ENCODE measurements at regions not wholly inside any gene's neighbourhood (a gene's known extent, or its start where the extent isn't known, plus 50 kb on each side); places are given as distances from the start of the nearest gene placed in this dataset.

DNA sequence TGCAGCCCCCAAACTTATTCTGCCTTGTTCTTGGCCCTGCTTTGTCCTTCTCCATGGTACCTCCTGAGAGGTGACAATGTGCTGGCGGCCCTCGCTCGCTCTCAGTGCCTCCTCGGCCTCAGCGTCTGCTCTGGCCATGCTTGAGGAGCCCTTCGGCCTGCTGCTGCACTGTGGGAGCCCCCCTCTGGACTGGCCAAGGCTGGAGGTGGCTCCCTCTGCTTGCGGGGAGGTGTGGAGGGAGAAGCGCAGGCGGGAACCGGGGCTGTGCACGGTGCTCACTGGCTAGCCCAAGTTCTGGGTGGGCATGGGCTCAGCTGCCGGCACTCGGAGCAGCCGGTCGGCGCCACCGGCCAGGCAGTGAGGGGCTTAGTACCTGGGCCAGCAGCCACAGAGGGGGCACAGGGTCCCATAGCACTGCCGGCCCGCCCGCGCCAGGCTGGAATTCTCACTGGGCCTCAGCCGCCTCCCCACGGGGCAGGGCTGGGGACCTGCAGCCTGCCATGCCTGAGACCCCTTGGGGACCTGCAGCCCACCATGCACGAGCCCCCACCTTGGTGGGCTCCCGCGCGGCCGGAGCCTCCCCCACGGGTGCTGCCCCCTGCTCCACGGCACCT, 55.9 kb upstream of the RALGAPA2 start:
- H3K36me3 ChIP-seq (ENCODE audit: control insufficient read depth, insufficient read depth, low read length) = no peaks in the 10 kb centered on the region
- FAIRE-seq (no peak), DNase-seq (ENCODE audit: low read depth) (no peak)
- TF ChIP-seq, protein P1, sequence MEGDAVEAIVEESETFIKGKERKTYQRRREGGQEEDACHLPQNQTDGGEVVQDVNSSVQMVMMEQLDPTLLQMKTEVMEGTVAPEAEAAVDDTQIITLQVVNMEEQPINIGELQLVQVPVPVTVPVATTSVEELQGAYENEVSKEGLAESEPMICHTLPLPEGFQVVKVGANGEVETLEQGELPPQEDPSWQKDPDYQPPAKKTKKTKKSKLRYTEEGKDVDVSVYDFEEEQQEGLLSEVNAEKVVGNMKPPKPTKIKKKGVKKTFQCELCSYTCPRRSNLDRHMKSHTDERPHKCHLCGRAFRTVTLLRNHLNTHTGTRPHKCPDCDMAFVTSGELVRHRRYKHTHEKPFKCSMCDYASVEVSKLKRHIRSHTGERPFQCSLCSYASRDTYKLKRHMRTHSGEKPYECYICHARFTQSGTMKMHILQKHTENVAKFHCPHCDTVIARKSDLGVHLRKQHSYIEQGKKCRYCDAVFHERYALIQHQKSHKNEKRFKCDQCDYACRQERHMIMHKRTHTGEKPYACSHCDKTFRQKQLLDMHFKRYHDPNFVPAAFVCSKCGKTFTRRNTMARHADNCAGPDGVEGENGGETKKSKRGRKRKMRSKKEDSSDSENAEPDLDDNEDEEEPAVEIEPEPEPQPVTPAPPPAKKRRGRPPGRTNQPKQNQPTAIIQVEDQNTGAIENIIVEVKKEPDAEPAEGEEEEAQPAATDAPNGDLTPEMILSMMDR (IDR thresholded peaks at IDR 0.05; ENCODE audit: insufficient read depth, low read length, severe bottlenecking) = no peak
- H3K4me3 ChIP-seq (ENCODE audit: low read depth, low read length) = no peak overlapping the region
- no peaks in the 10 kb centered on the region for H3K27me3 ChIP-seq (ENCODE audit: control insufficient read depth, insufficient read depth, low read length)

DNA sequence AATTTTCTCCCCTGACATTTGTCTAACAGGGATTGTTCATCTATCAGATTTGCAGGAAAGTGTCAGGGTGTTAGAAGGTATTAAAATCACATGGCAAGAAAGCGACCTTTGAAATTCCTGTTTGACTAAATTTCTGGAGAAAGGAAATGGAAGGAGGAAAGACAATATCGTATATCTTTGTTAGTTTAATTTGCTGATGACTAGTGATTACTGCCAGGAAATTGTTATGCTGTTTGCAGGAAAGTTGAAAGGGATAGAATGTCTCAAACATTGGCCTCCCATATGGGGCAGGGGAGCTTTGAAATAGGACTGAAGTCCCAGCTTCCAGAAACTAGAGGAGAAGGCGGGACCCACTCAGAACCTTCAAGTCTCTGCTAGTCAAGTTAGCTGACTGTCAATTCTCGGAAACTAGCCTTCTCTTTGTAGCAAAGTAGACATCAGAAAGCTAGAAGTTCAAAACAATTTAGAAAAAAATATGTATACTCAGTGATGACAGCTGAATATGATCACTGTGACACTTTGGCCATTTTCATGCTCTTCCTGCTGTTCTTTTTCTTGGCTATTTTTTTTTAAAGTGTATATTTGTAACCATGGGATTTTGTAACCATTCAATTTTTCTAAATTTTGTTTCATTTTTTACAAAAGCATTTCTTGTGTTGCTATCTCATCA, 53.4 kb upstream of the RALGAPA2 start:
- no peak for DNase-seq (ENCODE audit: low read depth)
- Histone ChIP-seq H3K27me3 (ENCODE audit: control insufficient read depth, insufficient read depth, low read length) (no peaks in the 10 kb centered on the region), H3K36me3 (ENCODE audit: control insufficient read depth, insufficient read depth, low read length) (no peaks in the 10 kb centered on the region), H3K4me3 (ENCODE audit: low read depth, low read length) (no peak overlapping the region)
- TF ChIP-seq, protein P1 (IDR thresholded peaks at IDR 0.05; ENCODE audit: insufficient read depth, low read length, severe bottlenecking) = no peak
- no peak for FAIRE-seq

DNA sequence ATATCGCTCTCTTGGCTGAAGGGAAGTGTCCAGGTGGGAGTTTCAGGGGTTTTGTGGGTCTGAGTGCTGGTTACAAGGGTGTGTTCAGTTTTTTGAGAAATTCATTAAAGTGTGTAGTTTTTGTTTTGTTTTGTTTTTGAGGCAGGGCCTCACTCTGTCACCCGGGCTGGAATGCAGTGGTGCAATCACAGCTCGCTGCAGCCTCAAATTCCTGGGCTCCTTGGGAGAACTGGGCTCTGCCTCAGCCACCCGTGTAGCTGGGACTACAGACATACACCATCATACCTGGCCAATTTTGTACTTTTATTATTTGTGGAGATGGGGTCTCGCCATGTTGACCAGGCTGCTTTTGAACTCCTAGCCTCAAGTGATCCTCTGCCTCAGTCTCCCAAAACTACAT, 51.2 kb upstream of the RALGAPA2 start:
- TF ChIP-seq, protein P1 (IDR thresholded peaks at IDR 0.05; ENCODE audit: insufficient read depth, low read length, severe bottlenecking) = no peak
- DNase-seq (ENCODE audit: low read depth) (no peak), FAIRE-seq (no peak)
- no peaks in the 10 kb centered on the region for H3K27me3 ChIP-seq (ENCODE audit: control insufficient read depth, insufficient read depth, low read length)
- H3K36me3 ChIP-seq (ENCODE audit: control insufficient read depth, insufficient read depth, low read length) = no peaks in the 10 kb centered on the region
- H3K4me3 ChIP-seq (ENCODE audit: low read depth, low read length) = no peak overlapping the region
